Psoas muscle (tissue), 7 donors: ENCODE measurements at regions not wholly inside any gene's neighbourhood (a gene's known extent, or its start where the extent isn't known, plus 50 kb on each side); places are given as distances from the start of the nearest gene placed in this dataset.

Source experiments
- ATAC-seq, 4 donors: fragments of 200-7000 bp; cut with Tn5 transposase; one replicate each; pipeline ENCODE4 v1.9.1; 2020; ENCODE audit warnings: moderate library complexity in 3 of 4, mild to moderate bottlenecking in 2 of 4
- DNase-seq, 2 donors: peaks; one replicate each; pipeline ENCODE4 v3.0.0-alpha.2; 2020
- H3K27ac ChIP-seq: fragments of 200-600 bp; one replicate; pipeline ENCODE4 v1.8.0; 2022
- H3K27me3 ChIP-seq, 3 donors: fragments of 200-600 bp in 1 of 3; one replicate each; pipeline versions ENCODE4 v1.6.1 to v1.8.0; 2013 to 2022; ENCODE audit warnings: low read length in 2 of 3, mild to moderate bottlenecking in 2 of 3, moderate library complexity in 1 of 3; ENCODE audit not compliant: insufficient read depth in 3 of 3
- H3K36me3 ChIP-seq, 2 donors: fragments of 200-600 bp in 1 of 2; one replicate each; pipeline versions ENCODE4 v1.6.1 to v1.8.0; 2013 to 2022; ENCODE audit warnings: low read depth in 1 of 2, mild to moderate bottlenecking in 1 of 2, moderate library complexity in 1 of 2; ENCODE audit not compliant: insufficient read depth in 1 of 2
- H3K4me1 ChIP-seq: fragments of 200-600 bp; one replicate; pipeline ENCODE4 v1.8.0; 2022
- H3K4me3 ChIP-seq: fragments of 200-600 bp; one replicate; pipeline ENCODE4 v1.8.0; 2022; ENCODE audit warnings: mild to moderate bottlenecking
- H3K9me3 ChIP-seq: fragments of 200-600 bp; one replicate; pipeline ENCODE4 v1.8.0; 2022
- WGBS, 3 donors: extraction: QIAGEN DNeasy Blood & Tissue Kit; methylation state at CpG; one replicate each; pipeline versions ENCODE4 v1.1.6 to v1.1.7; 2013; 5-methylcytosine and 5-hydroxymethylcytosine counted together
- intact Hi-C, 2 donors: fragments of 100-400 bp; cut with DNase I; formaldehyde crosslinking; loops; one replicate each; pipeline versions ENCODE4 v1.11.0 to v1.14.2; 2022
- TF ChIP-seq, protein P1 (sequence below): fragments of 200-600 bp; IDR thresholded peaks from one replicate; pipeline ENCODE4 v1.8.0; 2022; ENCODE audit warnings: antibody characterized with exemption
- donor health status: healthy with polysubstance abuse.
- donor health status: DM: no; HTN: no; CAD: no; lungs with moderate emphysema.
- donor health status: Bipolar disorder and iron deficiency.
- donor health status: healthy.
- donor health status: DM: yes; HTN: yes; CAD: no.
- donor health status: DM: no; HTN: no; CAD: no.
- donor health status: DM: yes; HTN: yes; CAD: no.

DNA sequence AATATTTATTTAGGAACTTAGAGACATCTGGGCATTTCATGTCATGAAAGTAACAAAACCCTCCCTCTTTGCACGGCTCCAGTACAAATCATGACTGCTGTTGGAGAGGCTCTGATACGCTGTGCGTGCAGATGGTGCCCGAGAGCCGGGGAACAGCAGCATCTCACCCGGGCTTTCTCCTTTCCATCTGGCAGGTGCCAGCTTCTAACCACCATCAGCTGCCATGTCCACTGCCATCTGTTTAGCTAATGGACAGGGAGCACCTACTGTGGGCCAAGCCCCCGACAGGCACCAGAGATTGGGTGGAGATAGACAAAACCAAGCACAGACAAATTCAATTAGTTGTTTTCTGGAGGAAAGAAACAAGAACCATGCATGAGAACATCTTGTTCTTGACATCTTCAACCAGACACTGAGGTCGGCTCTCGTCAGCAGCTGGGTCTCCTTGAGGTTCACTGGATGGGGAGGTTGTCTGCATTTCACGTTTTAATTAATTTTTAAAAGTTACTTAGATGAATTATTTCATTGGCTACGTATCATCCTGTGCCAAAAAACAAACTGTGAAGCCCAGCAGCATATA lies 323.7 kb downstream of the THBS2 start:
- TF ChIP-seq, protein P1, sequence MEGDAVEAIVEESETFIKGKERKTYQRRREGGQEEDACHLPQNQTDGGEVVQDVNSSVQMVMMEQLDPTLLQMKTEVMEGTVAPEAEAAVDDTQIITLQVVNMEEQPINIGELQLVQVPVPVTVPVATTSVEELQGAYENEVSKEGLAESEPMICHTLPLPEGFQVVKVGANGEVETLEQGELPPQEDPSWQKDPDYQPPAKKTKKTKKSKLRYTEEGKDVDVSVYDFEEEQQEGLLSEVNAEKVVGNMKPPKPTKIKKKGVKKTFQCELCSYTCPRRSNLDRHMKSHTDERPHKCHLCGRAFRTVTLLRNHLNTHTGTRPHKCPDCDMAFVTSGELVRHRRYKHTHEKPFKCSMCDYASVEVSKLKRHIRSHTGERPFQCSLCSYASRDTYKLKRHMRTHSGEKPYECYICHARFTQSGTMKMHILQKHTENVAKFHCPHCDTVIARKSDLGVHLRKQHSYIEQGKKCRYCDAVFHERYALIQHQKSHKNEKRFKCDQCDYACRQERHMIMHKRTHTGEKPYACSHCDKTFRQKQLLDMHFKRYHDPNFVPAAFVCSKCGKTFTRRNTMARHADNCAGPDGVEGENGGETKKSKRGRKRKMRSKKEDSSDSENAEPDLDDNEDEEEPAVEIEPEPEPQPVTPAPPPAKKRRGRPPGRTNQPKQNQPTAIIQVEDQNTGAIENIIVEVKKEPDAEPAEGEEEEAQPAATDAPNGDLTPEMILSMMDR = no peak
- Histone ChIP-seq H3K27ac (no peak overlapping the region), H3K36me3 (no peaks in the 10 kb centered on the region), H3K4me1 (peaks cover 6% of the 10 kb centered on the region), H3K27me3 (no peaks in the 10 kb centered on the region), H3K9me3 (no peaks in the 10 kb centered on the region), H3K4me3 (no peak overlapping the region)
- intact Hi-C loops = no loop called here
- WGBS, 3 donors = 73 to 86% (median 77%) methylated on average over 11 of the region's 11 CpGs
- DNase-seq (no peak), ATAC-seq (no peak)

DNA sequence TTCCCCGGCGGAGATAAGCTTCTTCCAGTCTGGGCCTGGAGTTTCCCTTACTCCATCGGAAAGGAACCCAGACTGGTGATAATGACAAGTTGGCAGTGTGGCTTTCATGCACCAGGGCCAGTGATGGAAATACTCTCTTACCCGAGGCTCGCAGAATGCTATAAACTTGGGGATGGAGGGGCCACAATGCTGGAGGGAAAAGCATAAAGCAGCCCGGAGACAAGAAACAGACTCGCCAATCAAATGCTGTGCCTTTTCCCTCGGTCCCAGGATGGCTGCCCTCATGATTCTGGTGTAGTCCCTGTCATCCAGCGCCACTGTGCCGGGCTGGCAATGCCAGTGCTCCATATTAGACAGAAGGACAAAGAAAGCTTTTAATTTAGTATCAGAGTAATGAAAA lies 325.6 kb downstream of the THBS2 start:
- Histone ChIP-seq H3K27me3 (no peaks in the 10 kb centered on the region), H3K36me3 (no peaks in the 10 kb centered on the region), H3K27ac (no peak overlapping the region), H3K9me3 (no peaks in the 10 kb centered on the region), H3K4me1 (peaks cover 3% of the 10 kb centered on the region), H3K4me3 (no peak overlapping the region)
- DNase-seq (no peak), ATAC-seq (peak in 1 of 4 donors; percentile 35)
- intact Hi-C loops = no loop called here
- 69 to 75% (median 69%) methylated on average over 10 of the region's 10 CpGs for WGBS, 3 donors
- TF ChIP-seq, protein P1 = no peak

DNA sequence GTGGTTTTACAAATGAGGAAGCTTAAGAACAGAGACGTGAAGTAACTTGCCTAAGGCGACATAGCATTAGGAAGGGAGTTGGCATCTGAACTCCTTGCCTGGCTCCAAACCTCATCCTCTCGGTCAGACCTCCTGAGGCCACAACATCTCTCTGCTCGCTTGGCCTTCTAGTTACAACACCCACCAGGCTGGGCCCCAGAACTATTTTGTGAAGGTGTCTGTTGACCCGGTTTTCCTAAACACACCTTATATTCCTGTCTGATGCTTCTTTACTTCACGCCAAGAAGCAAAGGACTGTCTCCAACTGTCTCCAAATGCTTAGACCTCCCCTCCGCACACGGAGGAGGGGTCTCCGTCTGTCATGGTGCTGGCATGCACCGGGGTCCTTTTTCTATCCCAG lies 326.6 kb downstream of the THBS2 start:
- 88 to 95% (median 94%) methylated on average over 10 of the region's 10 CpGs for WGBS, 3 donors
- H3K27ac ChIP-seq = no peak overlapping the region
- intact Hi-C loops = no loop called here
- no peak overlapping the region for H3K4me3 ChIP-seq
- ATAC-seq (no peak), DNase-seq (no peak)
- H3K9me3 ChIP-seq = no peaks in the 10 kb centered on the region
- H3K27me3 ChIP-seq = no peaks in the 10 kb centered on the region
- TF ChIP-seq, protein P1 = no peak
- no peaks in the 10 kb centered on the region for H3K36me3 ChIP-seq
- H3K4me1 ChIP-seq = peaks cover 3% of the 10 kb centered on the region

DNA sequence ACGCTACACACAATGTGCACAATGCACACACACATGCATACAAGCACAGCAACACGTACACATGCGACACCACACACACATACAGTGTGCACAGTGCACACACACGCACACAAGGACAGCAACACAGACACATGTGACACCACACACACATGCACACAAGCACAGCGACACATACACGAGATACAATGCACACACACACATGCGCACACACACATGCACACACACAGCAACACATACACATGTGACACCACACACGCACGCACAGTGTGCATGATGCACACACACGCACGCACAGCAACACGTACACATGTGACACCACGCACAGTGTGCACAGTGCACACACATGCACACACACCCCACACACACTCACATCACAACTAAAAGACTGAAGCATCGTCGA lies 327.3 kb downstream of the THBS2 start:
- intact Hi-C loops = no loop called here
- Histone ChIP-seq H3K4me3 (no peak overlapping the region), H3K9me3 (no peaks in the 10 kb centered on the region), H3K27me3 (no peaks in the 10 kb centered on the region), H3K4me1 (peaks cover 3% of the 10 kb centered on the region), H3K36me3 (no peaks in the 10 kb centered on the region), H3K27ac (no peak overlapping the region)
- TF ChIP-seq, protein P1 = no peak
- ATAC-seq (no peak), DNase-seq (no peak)
- WGBS, 3 donors = 85 to 95% (median 95%) methylated on average over 15 of the region's 15 CpGs

DNA sequence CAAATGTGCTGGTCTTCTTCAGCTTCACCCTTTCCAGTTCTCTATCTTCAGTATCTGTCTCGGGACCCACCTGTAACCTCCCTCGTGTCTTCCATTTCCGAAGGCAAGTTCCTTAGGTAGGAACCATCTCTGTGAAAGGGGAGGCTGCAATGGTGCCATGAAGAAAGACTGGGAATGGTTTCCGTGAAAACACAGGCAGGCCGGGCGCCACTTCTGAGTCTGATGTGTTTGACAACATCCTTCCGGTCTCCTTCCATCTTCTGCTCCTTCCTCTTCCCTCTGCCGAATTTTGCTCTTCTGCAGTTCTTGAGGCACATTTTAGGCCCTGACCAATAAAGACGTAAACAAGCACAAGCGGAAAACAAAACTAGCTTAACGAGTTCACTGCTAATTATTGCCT lies 328.0 kb downstream of the THBS2 start:
- TF ChIP-seq, protein P1 = no peak
- Histone ChIP-seq H3K9me3 (no peaks in the 10 kb centered on the region), H3K4me3 (no peak overlapping the region), H3K27me3 (no peaks in the 10 kb centered on the region), H3K4me1 (peaks cover 3% of the 10 kb centered on the region), H3K27ac (no peak overlapping the region), H3K36me3 (no peaks in the 10 kb centered on the region)
- DNase-seq (no peak), ATAC-seq (no peak)
- intact Hi-C loops = no loop called here
- 90 to 91% (median 91%) methylated on average over 11 of the region's 11 CpGs for WGBS, 3 donors
